WTC11 (cell line): ENCODE measurements at regions not wholly inside any gene's neighbourhood (a gene's known extent, or its start where the extent isn't known, plus 50 kb on each side); places are given as distances from the start of the nearest gene placed in this dataset.

Experiments used
- ATAC-seq: fragments of 200-7000 bp; cut with Tn5 transposase; 2 replicates; pipeline ENCODE4 v1.10.0; 2021; ENCODE audit warnings: mild to moderate bottlenecking, moderate library complexity
- CTCF ChIA-PET: fragments of 300-600 bp; sonication (Branson Sonifier 250); formaldehyde crosslinking; loops from one replicate; lab custom pipeline; 2021; ENCODE audit warnings: antibody characterized with exemption; lab: Charles Lee
- POLR2A ChIA-PET: fragments of 350-600 bp; sonication (Branson Sonifier 250); formaldehyde crosslinking; loops from one replicate; lab custom pipeline; 2021; ENCODE audit warnings: antibody characterized with exemption; lab: Charles Lee
- DNase-seq: peaks from one replicate; pipeline ENCODE4 v3.0.0; 2021; ENCODE audit warnings: low spot score
- H3K27ac Mint-ChIP-seq: 2 replicates; pipeline ENCODE4 v1.8.0; 2021; ENCODE audit warnings: mixed read lengths
- H3K27me3 Mint-ChIP-seq: 2 replicates; pipeline ENCODE4 v1.8.0; 2021; ENCODE audit warnings: low read depth, mild to moderate bottlenecking, moderate library complexity, mixed read lengths
- H3K36me3 Mint-ChIP-seq: 2 replicates; pipeline ENCODE4 v1.8.0; 2021; ENCODE audit warnings: mixed read lengths
- H3K4me1 Mint-ChIP-seq: 2 replicates; pipeline ENCODE4 v1.8.0; 2022; ENCODE audit warnings: mixed read lengths
- H3K4me3 Mint-ChIP-seq: 2 replicates; pipeline ENCODE4 v1.8.0; 2021; ENCODE audit warnings: mild to moderate bottlenecking, moderate library complexity, mixed read lengths
- H3K9me3 Mint-ChIP-seq: 2 replicates; pipeline ENCODE4 v1.8.0; 2021; ENCODE audit warnings: mixed read lengths
- AFF4 ChIP-seq: sonication (generic); formaldehyde crosslinking; IDR thresholded peaks from 2 replicates; pipeline ENCODE4 v1.8.1; 2023; ENCODE audit warnings: mild to moderate bottlenecking, missing genetic modification reagents, borderline replicate concordance
- AR ChIP-seq: fragments of 250-450 bp; sonication (Bioruptor Pico); IDR thresholded peaks from 2 replicates; pipeline ENCODE4 v1.9.0; 2021; ENCODE audit warnings: mild to moderate bottlenecking
- ATF1 ChIP-seq: sonication (generic); formaldehyde crosslinking; IDR thresholded peaks from 2 replicates; pipeline ENCODE4 v1.8.1; 2023; ENCODE audit warnings: mild to moderate bottlenecking, moderate library complexity, missing genetic modification reagents
- CTCF ChIP-seq: fragments of 200-600 bp; IDR thresholded peaks from 2 replicates; pipeline ENCODE4 v1.8.0; 2022; ENCODE audit warnings: antibody characterized with exemption
- JUN ChIP-seq: sonication (generic); formaldehyde crosslinking; IDR thresholded peaks from 2 replicates; pipeline ENCODE4 v1.8.0; 2023; ENCODE audit warnings: mild to moderate bottlenecking, missing genetic modification reagents
- KAT7 ChIP-seq: sonication (generic); formaldehyde crosslinking; IDR thresholded peaks from 2 replicates; pipeline ENCODE4 v1.8.1; 2023; ENCODE audit warnings: missing genetic modification reagents, mild to moderate bottlenecking, borderline replicate concordance
- OVOL2 ChIP-seq: fragments of 250-450 bp; sonication (Bioruptor Pico); IDR thresholded peaks from 2 replicates; pipeline ENCODE4 v1.9.0; 2021; ENCODE audit warnings: mild to moderate bottlenecking, borderline replicate concordance
- RELA ChIP-seq: sonication (generic); formaldehyde crosslinking; IDR thresholded peaks from 2 replicates; pipeline ENCODE4 v1.8.1; 2022; ENCODE audit warnings: missing genetic modification reagents, mild to moderate bottlenecking, borderline replicate concordance
- SP1 ChIP-seq: sonication (generic); formaldehyde crosslinking; conservative IDR thresholded peaks from 2 replicates; pipeline ENCODE4 v1.8.1; 2022; ENCODE audit warnings: missing genetic modification reagents
- ZNF138 ChIP-seq: sonication (generic); formaldehyde crosslinking; conservative IDR thresholded peaks from 2 replicates; pipeline ENCODE4 v1.8.1; 2022; ENCODE audit warnings: mild to moderate bottlenecking, moderate library complexity, missing genetic modification reagents
- ZNF423 ChIP-seq: fragments of 250-450 bp; sonication (Bioruptor Pico); IDR thresholded peaks from 2 replicates; pipeline ENCODE4 v2.1.2; 2022; ENCODE audit warnings: mild to moderate bottlenecking, moderate library complexity
- TF ChIP-seq, protein P1 (sequence below): sonication (generic); formaldehyde crosslinking; IDR thresholded peaks from 2 replicates; pipeline ENCODE4 v1.8.0; 2023; ENCODE audit warnings: missing genetic modification reagents, mild to moderate bottlenecking, borderline replicate concordance

- POLR2A ChIA-PET, result no interaction called here
- H3K9me3 Mint-ChIP-seq, result peaks cover 4% of the 10 kb centered on the region
- no peak for ATAC-seq
- no peak overlapping the region for H3K4me3 Mint-ChIP-seq
- peaks cover 3% of the 10 kb centered on the region for H3K27me3 Mint-ChIP-seq
- no peak overlapping the region for H3K27ac Mint-ChIP-seq
- TF ChIP-seq RELA (CRISPR knock-in tag), result no peak
- no peak for TF ChIP-seq ATF1 (CRISPR knock-in tag)
- no peak for TF ChIP-seq AR (CRISPR knock-in tag)
- no peak for TF ChIP-seq ZNF138
- TF ChIP-seq, all 79 proteins: peak for 0
- no peaks in the 10 kb centered on the region for H3K36me3 Mint-ChIP-seq
- CTCF ChIA-PET, result interaction anchor here (0.6 to 1.5 kb wide), 2 partner anchors 93 to 134 kb away, joined by 3 to 6 read pairs; no protein-coding TSS in a partner anchor
- DNase-seq, result no peak
- H3K4me1 Mint-ChIP-seq, result peaks cover 22% of the 10 kb centered on the region
Measured at GRCh38 chr1:36729716-36730510, 247.2 kb upstream of the CSF3R start.

- no peak overlapping the region for H3K27ac Mint-ChIP-seq
- DNase-seq, result no peak
- H3K36me3 Mint-ChIP-seq, result no peaks in the 10 kb centered on the region
- no peaks in the 10 kb centered on the region for H3K9me3 Mint-ChIP-seq
- ATAC-seq, result no peak
- peaks cover 22% of the 10 kb centered on the region for H3K4me1 Mint-ChIP-seq
- TF ChIP-seq JUN (CRISPR knock-in tag) (no peak), KAT7 (CRISPR knock-in tag) (no peak), CTCF (no peak), SP1 (CRISPR knock-in tag) (no peak), OVOL2 (CRISPR knock-in tag) (no peak), ZNF423 (CRISPR knock-in tag) (no peak), AFF4 (no peak)
- TF ChIP-seq, protein P1, sequence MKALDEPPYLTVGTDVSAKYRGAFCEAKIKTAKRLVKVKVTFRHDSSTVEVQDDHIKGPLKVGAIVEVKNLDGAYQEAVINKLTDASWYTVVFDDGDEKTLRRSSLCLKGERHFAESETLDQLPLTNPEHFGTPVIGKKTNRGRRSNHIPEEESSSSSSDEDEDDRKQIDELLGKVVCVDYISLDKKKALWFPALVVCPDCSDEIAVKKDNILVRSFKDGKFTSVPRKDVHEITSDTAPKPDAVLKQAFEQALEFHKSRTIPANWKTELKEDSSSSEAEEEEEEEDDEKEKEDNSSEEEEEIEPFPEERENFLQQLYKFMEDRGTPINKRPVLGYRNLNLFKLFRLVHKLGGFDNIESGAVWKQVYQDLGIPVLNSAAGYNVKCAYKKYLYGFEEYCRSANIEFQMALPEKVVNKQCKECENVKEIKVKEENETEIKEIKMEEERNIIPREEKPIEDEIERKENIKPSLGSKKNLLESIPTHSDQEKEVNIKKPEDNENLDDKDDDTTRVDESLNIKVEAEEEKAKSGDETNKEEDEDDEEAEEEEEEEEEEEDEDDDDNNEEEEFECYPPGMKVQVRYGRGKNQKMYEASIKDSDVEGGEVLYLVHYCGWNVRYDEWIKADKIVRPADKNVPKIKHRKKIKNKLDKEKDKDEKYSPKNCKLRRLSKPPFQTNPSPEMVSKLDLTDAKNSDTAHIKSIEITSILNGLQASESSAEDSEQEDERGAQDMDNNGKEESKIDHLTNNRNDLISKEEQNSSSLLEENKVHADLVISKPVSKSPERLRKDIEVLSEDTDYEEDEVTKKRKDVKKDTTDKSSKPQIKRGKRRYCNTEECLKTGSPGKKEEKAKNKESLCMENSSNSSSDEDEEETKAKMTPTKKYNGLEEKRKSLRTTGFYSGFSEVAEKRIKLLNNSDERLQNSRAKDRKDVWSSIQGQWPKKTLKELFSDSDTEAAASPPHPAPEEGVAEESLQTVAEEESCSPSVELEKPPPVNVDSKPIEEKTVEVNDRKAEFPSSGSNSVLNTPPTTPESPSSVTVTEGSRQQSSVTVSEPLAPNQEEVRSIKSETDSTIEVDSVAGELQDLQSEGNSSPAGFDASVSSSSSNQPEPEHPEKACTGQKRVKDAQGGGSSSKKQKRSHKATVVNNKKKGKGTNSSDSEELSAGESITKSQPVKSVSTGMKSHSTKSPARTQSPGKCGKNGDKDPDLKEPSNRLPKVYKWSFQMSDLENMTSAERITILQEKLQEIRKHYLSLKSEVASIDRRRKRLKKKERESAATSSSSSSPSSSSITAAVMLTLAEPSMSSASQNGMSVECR (CRISPR knock-in tag), result no peak
- H3K4me3 Mint-ChIP-seq, result no peak overlapping the region
- POLR2A ChIA-PET, result no interaction called here
- H3K27me3 Mint-ChIP-seq, result peaks cover 3% of the 10 kb centered on the region
- CTCF ChIA-PET, result no interaction called here
Measured at GRCh38 chr1:36729289-36729688, 246.6 kb upstream of the CSF3R start.
